NCI-H187 (cell line): ENCODE measurements at regions not wholly inside any gene's neighbourhood (a gene's known extent, or its start where the extent isn't known, plus 50 kb on each side); places are given as distances from the start of the nearest gene placed in this dataset.
A peak's percentile ranks its signal among the peaks of the same experiment; 100 is the strongest.

Source experiments
- DNase-seq, 2 experiments: peaks; one replicate each; lab custom pipeline; 2025; lab: John Stamatoyannopoulos, UW

DNA sequence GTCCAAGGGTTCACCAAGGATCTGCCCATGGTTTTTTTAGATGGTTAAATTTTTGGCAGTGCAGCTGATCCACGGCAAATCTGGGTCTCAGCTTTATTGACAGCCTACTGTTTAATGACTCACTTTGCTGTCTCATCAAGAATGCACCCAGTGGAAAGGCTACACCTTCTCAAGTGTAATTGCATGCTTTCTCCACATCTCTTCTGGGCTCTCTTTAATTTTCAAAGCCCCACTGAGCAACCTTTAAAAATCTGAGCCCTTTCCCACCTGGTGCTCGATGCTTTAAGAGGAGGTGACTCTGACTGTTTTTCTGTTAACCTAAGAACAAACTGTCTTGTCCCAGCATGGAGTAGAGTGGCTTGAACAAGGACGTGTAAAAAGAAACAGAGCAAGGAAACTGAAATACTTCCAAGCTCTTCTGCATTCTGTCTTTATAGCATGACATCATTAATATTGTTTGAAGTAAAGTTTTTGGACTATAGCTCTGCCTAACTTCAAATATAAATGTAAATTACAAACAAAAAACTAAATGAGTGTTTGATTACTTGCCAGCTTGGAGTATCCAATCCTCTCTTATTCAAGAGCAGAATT lies 214.2 kb upstream of the KRR1 start:
- DNase-seq, result peak; percentile 57 to 80

DNA sequence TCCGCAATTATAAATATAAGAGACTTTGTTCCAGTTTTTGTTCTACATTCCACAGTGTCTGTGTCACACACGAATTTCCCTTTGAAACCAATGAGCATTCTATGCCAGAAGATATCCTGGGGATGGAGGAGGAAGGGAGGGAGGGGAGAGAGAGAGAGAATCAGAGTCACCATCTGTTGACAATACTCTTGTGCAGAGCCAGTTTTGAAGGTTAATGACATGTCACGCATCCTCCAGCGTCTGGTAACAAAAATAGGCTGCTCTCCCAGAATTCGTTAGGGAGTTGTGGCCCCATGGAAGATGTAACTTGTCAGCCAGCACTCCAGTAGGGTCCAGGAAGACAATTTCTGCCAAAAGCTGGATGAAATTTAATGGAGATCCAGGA lies 213.5 kb upstream of the KRR1 start:
- peak; percentile 43 to 56 for DNase-seq

DNA sequence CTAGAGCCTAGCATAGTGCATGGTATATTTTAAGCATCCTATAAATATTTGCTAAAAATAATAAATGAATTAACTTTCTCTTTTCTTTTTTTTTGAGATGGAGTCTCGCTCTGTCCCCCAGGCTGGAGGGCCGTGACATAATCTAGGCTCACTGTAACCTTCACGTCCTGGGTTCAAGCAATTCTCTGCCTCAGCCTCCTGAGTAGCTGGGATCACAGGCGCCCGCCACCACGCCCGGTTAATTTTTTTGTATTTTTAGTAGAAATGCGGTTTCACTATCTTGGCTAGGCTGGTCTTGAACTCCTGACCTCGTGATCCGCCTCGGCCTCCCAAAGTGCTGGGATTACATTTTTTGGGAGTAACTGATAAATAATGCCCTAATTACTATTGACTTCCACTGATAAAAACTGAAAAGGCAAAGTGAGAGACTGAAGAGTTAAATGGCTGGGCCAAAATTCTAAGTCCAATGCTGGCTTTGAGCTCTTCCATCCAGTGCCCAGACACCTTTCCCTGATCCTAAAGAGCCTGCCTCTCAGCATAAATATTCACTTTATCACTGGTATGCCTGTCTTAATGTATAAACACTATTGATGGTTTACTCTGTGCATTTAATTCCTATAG lies 213.0 kb upstream of the KRR1 start:
- no peak for DNase-seq

DNA sequence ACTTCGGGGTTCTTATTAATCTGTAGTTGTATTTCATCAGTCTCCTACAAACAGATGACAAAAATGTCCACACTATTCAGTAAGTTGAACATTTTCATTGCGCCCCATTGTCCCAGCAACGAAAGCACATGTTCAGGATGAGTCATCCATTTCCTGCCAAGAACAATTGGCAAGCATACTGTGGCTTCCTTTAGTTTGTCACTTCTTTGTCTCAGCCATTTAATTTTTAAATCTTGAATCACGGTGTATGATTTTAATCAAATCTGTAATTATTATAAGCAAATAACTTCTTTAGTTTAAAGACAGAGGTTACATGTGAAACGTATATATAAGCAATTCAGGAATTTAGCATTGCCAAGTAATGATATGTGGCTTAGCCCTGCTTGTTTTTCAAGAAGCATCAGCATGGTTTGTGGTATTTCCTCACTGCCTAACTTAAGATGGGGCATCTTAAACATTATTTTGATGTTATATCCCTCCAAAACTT lies 211.3 kb upstream of the KRR1 start:
- DNase-seq, result no peak

DNA sequence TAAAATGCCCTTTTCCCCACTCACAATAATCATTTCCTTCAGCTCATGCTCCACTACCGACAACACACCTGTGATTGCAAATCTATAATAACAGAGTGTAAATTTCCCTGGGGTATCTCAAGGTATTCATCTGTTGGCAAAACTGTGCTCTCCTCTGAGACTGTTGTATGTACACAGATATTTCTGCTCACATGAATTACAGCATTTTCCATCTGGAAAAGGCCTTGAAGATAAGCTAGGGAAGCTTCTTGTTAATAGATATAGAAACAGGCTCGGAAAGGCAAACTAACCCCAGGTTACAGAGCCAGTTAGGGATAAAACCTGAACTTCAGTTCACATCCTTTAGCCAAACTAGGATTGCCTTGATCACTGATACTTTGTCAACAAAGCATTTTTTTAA lies 210.4 kb upstream of the KRR1 start:
- DNase-seq, result no peak

DNA sequence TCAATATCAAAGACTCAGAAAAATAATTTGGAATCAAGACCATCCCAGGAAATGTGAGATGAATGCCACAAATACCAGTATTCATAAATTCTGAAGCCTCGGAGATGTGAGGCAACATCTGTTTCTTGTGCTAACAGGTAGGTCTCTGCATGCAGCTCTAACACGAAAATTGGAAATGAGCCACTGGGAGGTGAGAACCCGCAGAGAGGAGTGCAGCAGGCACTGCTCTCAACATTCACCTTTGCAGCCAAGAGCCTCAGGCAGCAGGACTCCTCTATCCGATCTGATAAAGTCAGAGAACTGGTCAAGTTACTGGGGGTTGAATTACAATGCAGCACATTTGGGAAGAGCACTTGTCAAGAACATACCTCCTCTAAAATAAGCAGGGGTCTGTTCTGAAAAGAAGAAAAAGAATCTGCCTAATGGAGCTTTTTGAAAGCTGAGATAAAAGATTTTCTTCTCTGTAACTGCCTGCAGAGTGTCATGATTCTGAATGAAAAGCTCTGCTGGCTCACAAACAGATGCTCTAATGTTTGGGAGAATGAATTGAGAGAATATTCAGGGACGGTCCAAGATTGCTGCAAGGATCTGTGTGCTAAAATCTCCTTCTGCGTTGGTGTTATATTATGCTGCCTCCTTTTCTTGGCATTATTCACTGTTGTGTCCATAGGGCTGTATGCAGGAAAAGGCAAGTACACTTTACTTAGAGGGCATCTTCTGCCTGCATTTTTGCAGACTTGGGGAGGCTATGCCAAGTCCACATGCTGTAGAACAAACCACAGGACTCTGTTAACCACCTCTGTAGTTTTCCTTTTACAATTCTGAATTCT lies 209.6 kb upstream of the KRR1 start:
- peak in 1 of 2 experiments; percentile 50 for DNase-seq

DNA sequence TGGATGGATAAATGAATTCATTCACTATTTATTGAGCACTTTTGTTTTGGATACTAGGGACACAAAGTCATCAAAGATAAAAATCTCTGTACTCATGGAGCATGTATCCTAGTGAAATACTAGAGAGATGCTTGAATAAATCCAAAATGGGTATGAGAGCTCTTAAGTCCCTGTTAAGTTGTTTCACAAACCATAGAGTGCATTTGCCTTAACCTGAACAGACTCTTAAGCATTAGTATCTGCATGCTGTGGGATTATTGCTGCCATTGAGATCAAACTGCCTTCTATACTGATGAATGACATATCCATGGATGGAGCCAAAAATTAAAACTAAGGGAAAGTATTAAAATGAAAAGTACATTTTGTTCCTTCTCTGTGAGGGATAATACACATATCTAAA lies 206.5 kb upstream of the KRR1 start:
- DNase-seq, result peak; percentile 67 to 70

DNA sequence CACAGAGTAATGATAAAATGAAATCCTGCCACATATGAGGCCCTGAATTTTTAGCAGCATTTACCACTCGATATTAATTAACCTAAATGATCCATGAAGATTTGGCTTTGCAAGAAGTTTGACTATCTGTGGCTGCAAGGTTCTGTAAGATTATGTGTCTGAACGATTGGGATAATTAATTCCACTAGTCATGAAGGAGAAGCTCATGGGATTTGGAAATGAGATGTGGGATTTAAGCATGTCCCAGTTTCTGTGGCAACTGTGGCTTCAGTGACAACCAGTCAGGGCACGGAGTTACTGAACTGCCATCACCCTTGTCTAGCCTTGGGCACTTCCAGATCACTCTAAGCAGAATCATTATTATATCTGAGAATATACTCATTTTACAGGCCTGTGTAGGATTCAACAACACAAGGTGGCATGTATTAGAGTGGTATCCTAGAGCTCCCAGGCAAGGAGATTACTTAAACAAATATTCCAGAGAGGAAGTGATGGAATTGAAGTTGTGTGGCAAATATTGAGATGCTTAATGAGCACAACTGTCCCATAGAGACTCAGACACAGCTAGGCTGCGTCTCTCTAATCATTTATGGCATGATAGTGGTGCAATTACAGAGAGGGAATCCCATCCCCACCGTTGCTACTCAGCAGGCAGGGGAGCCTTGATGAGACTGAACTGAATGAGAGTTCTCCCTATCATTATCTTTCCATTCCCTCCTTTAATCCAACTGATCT lies 205.0 kb upstream of the KRR1 start:
- DNase-seq, result no peak

DNA sequence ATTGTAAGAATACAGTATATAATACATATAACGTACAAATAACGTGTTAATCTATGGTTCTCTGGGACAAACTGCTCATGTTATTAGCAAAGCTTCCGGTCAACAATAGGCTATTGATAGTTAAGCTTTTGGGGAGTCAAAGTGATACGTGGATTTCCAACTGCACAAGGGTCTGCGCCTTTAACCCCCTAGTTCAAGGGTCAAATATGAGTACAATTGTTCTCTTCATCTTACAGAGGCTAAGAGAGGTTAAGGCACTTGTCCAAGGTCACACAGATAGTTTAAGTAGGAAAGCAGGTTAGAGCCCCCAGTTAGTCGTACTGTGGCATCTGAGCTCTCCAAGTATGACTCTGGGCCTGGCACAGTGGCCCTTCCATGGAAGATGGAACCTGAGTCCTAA lies 204.3 kb upstream of the KRR1 start:
- DNase-seq, result no peak

DNA sequence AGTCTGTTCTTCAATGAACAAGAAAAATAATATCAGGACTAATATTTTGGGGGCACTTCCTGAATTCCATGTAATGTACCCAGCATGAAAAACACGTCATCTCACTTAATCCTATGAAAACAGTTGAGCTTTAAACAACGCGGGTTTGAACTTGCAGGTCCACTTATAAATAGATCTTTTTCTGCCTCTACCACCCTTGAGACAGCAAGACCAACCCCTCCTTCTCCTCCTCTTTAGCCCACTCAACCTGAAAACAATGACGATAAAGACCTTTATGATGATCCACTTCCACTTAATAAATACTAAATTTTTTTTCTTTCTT lies 203.9 kb upstream of the KRR1 start:
- DNase-seq, result no peak

DNA sequence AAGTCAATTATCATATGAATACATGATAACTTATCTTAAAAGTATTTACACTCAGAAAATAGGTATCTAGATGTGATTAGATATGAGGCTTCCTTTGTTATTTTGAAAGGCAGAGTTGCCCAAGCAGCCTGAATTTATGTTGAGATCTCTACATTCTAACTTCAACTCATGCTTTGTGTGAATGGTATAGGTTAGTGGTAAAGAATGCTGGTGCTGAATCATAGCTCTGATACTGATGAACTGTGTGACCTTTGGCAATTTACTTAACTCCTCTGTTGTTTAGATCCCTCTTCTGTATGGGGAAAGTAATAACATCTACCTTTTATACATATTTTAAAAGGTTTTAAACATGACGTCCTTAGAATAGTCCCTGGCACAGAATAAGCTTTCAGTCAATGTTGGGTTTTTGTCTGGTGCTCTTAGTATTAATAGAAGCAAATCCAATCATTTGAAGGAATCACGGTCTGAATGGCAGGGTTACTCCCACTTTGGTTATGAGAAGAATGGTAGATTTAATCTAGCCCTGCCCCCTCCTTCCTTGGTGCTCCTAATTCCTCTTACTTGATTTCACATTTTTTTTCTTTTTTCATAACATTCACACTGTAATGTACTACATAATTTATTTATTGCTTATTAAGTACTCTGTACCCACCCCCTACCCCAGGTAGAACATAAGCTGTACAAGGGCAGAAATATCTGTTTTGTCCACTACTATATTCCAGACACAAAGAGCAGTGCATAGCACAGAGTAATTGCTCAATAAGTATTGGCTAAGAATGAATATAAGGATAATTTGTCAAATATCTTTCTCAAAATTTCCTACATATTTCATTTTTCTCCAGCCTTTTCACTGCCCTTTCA lies 203.3 kb upstream of the KRR1 start:
- no peak for DNase-seq

DNA sequence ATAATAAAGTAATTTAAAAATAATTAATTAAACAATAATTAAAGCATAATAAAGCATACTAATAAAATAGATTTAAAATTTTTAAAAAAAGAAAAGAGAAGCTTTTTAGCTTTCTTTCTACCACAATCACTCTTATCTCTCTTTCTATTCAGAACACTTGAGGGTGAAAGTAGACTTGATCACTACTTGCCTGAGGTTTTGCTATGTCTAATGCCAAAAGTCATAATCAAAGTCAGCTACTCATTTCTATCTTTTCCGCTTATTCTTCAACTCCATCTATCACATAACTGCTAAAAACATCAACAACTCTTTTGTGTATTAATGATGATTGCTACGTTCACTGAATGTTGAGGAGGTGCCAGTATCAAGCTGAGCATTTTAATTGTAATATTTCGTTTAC lies 202.0 kb upstream of the KRR1 start:
- no peak for DNase-seq

DNA sequence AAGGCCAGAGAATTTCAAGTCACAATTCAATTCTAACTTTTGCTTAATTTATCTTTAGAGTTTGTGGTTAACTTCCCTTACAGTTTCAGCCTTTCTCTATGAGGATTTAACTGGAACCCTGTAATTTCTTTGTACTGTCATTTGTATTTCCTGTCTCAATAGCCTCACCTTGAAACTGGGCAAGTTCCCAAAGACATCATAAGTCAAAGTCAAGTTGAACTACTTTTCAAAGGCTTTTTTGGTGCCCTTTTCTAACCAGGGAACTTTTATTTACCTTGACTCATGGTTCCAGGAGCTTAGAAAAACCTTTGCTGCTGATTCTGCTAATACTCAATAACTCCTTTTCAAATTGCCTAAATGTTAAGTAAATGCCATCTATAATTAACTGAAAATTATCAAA lies 200.8 kb upstream of the KRR1 start:
- DNase-seq, result no peak

DNA sequence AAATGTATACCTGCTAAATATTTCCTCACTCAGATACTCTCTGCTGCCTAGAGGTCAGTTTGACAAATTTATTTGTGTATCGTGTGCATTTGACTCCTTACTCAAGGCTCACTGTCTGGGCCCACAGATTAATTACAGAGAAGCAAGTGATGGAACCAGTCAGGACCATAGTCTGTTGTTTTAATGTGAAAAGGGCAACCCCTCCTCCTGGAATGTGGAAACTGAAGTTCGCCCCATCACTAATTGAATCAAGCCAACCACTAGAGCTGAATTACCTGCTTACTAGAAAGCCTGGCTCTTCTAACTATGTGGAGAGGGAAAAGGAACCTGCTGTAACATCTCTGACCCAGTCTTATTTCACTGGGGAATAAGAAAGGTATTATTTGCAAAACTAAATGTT lies 199.9 kb upstream of the KRR1 start:
- DNase-seq, result no peak

DNA sequence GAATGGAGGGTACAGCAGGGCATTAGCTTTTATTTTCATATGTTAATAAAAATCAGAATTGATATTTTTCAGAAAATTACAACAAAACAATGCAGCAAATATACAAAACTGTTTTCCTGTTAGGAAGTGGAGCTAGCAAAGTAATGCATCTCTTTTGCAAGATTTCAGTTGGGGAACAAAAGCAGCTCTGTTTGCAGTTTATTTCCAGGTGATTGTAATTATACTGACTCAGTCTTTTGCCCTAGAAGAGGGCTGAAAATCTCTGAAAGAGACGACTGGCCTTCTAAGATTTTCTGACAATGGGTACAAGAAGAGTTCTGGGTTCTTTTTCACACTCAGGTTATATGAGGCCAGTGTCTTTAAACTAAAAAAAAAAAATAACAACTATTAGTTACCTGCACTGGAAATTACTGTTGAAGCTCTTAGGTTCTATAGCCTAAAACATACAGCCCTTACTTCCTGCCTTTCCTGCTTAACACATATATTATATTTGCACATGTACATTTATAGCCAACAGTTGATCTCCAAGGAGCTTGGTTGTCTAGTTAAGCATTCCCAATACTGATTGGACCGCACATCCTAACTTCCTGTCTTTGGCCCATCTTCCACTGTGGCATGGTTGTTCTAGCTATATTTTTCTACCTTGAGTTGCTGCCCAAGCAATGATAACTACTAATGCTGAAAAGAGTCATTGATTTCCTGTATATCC lies 199.1 kb upstream of the KRR1 start:
- DNase-seq, result no peak

DNA sequence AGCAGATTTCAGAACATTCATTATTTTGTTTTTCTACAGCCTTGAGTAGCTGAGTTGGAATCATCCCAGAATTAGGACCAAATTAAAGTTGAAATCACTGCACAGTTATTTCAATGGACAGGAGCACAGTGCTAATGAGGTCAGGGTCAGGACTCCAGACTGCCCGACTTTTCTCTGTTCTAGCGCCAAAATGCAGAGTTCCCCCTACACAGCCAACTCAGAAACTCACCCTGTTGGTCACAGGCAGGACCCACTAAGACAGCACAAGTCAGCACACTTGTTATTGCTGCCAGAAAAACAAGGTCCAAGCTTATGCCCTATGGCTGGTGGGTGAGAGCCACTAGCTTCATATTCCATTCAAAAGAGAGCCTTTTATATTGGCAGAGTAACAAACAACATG lies 198.1 kb upstream of the KRR1 start:
- DNase-seq, result no peak

DNA sequence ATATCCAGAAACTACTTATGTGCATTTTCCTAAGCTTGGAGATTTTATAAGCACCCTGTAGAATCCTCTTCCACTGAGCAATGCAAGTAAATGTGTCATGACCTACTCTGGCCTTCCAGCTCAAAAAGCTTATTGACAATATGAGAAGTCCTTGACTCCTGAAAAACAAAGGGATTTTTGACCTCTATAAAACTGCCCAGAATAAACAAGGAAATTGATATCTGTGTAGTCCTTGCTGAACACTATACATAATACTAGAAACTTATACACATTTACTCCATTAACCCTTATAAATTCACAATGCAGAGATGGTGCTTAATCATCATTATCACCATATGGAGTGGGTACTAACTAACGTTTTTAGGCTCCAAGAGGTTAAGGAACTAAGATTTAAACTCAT lies 197.4 kb upstream of the KRR1 start:
- DNase-seq, result no peak

DNA sequence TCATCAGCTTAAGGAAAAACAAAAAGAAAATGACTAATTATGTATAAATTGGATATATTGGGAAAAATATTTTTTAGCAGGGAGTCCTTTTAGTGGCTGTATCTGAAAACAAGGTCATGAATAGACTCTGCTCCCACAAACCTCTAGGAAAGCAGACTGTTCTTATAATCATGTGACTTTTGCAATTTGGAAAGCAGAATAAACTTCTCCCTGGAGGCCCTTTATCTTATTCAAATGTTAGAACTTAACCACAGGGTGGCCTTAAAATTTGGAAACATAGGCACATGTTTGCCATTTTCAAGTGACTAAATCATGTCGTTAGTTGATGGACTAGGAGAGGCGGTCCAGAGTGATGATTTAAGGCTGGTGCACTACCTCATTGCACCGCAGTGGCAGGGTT lies 196.6 kb upstream of the KRR1 start:
- no peak for DNase-seq

DNA sequence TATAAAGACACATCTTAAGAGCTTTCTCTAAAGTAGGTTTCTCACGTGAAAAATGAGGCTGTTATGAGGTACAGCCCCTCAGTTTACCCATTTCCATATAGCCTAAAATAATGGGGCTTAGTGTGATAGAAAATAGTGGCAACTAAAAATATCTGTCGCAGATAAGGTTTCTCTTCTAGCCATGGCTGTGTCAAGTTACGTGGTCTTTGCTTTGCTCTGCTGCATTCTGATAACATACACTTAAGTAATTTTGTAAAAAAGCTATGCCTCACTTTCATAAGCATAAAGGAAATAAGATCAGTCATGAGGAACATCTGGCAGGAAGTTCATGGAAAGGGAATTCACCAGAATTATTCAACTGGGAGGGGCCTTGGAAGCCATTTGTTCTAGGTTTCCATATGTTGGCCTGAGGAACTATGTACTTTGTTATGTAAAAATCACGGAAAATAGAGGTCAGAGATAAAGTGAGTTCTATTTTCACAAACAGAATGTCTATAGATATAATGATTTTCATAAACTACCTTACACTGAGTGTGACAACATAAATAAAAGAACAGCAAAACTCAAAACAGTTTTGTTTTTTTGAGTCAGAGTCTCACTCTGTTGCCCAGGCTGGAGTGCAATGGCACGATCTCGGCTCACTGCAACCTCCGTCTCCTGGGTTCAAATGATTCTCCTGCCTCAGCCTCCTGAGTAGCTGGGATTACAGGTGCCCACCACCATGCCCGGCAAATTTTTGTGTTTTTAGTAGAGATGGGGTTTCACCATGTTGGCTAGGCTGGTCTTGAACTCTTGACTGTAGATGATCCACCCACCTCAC lies 195.6 kb upstream of the KRR1 start:
- DNase-seq, result no peak
